ENCODE measurements at regions not wholly inside any gene's neighbourhood (a gene's known extent, or its start where the extent isn't known, plus 50 kb on each side); places are given as distances from the start of the nearest gene placed in this dataset.

- TF ChIP-seq, protein P1, sequence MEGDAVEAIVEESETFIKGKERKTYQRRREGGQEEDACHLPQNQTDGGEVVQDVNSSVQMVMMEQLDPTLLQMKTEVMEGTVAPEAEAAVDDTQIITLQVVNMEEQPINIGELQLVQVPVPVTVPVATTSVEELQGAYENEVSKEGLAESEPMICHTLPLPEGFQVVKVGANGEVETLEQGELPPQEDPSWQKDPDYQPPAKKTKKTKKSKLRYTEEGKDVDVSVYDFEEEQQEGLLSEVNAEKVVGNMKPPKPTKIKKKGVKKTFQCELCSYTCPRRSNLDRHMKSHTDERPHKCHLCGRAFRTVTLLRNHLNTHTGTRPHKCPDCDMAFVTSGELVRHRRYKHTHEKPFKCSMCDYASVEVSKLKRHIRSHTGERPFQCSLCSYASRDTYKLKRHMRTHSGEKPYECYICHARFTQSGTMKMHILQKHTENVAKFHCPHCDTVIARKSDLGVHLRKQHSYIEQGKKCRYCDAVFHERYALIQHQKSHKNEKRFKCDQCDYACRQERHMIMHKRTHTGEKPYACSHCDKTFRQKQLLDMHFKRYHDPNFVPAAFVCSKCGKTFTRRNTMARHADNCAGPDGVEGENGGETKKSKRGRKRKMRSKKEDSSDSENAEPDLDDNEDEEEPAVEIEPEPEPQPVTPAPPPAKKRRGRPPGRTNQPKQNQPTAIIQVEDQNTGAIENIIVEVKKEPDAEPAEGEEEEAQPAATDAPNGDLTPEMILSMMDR (IDR thresholded peaks at IDR 0.05): no peak
- no peak for TF ChIP-seq POLR2A (IDR thresholded peaks at IDR 0.05)
These were observed 827.6 kb downstream of the SORCS1 start for GRCh38 chr10:106336874-106337273.
